Pulmonary artery endothelial cell (primary cell): ENCODE measurements at regions not wholly inside any gene's neighbourhood (a gene's known extent, or its start where the extent isn't known, plus 50 kb on each side); places are given as distances from the start of the nearest gene placed in this dataset.

Experiments
- DNase-seq: peaks from one replicate; pipeline ENCODE4 v3.0.0-alpha.2; 2011; ENCODE audit warnings: low read depth, low spot score

- DNase-seq: no peak
Measured at GRCh38 chr12:68449196-68449595, 117.0 kb upstream of the MDM1 start.

GRCh38 chr12:68450947-68451260, 118.7 kb upstream of the MDM1 start:
- DNase-seq: no peak

- no peak for DNase-seq
Measured at GRCh38 chr12:68451261-68452077, 119.3 kb upstream of the MDM1 start.

GRCh38 chr12:68452078-68452715, 120.0 kb upstream of the MDM1 start:
- no peak for DNase-seq

GRCh38 chr12:68453278-68453677, 121.1 kb upstream of the MDM1 start:
- no peak for DNase-seq

GRCh38 chr12:68453876-68454275, 121.7 kb upstream of the MDM1 start:
- DNase-seq: no peak

GRCh38 chr12:68454892-68455291, 122.7 kb upstream of the MDM1 start:
- no peak for DNase-seq

- DNase-seq: no peak
Measured at GRCh38 chr12:68455691-68456345, 123.7 kb upstream of the MDM1 start.

- no peak for DNase-seq
Measured at GRCh38 chr12:68458866-68459265, 126.7 kb upstream of the MDM1 start.

- no peak for DNase-seq
Measured at GRCh38 chr12:68460236-68460635, 128.1 kb upstream of the MDM1 start.

- no peak for DNase-seq
Measured at GRCh38 chr12:68461645-68462044, 129.5 kb upstream of the MDM1 start.

- no peak for DNase-seq
Measured at GRCh38 chr12:68462803-68463202, 130.6 kb upstream of the MDM1 start.

GRCh38 chr12:68465227-68465626, 133.1 kb upstream of the MDM1 start:
- DNase-seq: no peak

- DNase-seq: no peak
Measured at GRCh38 chr12:68467514-68467913, 135.4 kb upstream of the MDM1 start.

- no peak for DNase-seq
Measured at GRCh38 chr12:68468036-68468435, 135.9 kb upstream of the MDM1 start.

GRCh38 chr12:68469113-68469512, 137.0 kb upstream of the MDM1 start:
- no peak for DNase-seq

- DNase-seq: no peak
Measured at GRCh38 chr12:68470664-68471328, 138.6 kb upstream of the MDM1 start.

- no peak for DNase-seq
Measured at GRCh38 chr12:68474467-68475204, 136.1 kb upstream of the RAP1B start.

- no peak for DNase-seq
Measured at GRCh38 chr12:68476794-68477193, 133.9 kb upstream of the RAP1B start.

- DNase-seq: no peak
Measured at GRCh38 chr12:68477261-68477772, 133.4 kb upstream of the RAP1B start.

GRCh38 chr12:68477906-68478305, 132.8 kb upstream of the RAP1B start:
- no peak for DNase-seq
